Prostate gland (tissue), 2 donors: ENCODE measurements at regions not wholly inside any gene's neighbourhood (a gene's known extent, or its start where the extent isn't known, plus 50 kb on each side); places are given as distances from the start of the nearest gene placed in this dataset.

Experiments used
- POLR2A ChIP-seq: fragments of 450-650 bp; IDR thresholded peaks from one replicate; pipeline ENCODE4 v1.6.1; 2016; ENCODE audit warnings: antibody characterized with exemption, mild to moderate bottlenecking
- POLR2AphosphoS5 ChIP-seq: sonication (generic); formaldehyde crosslinking; IDR thresholded peaks from one replicate; pipeline ENCODE4 v1.6.1; 2017; ENCODE audit warnings: antibody characterized with exemption
- TF ChIP-seq, protein P1 (sequence below), 4 experiments: fragments of 200-600 bp in 2 of 4; fragments of 450-650 bp in 2 of 4; sonication (generic) in 2 of 4; IDR thresholded peaks; 1 replicate in 3 of 4; 2 replicates in 1 of 4; pipeline ENCODE4 v1.5.1; 2016 to 2019; ENCODE audit warnings: antibody characterized with exemption in 4 of 4, mild to moderate bottlenecking in 2 of 4, moderate library complexity in 2 of 4

DNA sequence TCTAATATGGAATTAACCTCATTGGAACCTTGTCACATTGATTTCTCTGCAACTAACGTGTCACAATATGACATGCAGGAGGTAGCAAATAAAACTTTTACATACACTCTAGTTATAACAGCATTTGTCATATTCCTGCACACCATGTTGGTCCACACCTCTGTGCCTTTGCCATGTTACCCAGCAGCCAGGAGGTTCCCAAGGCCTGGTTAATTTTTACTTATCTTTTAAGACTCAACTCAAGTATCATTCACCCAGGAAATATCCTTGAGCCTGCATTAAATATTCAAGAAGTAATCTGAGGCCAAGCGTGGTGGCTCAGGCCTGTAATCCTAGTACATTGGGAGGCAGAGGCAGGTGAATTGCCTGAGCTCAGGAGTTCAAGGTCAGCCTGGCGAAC, 447.2 kb upstream of the NR5A2 start:
- TF ChIP-seq, protein P1, sequence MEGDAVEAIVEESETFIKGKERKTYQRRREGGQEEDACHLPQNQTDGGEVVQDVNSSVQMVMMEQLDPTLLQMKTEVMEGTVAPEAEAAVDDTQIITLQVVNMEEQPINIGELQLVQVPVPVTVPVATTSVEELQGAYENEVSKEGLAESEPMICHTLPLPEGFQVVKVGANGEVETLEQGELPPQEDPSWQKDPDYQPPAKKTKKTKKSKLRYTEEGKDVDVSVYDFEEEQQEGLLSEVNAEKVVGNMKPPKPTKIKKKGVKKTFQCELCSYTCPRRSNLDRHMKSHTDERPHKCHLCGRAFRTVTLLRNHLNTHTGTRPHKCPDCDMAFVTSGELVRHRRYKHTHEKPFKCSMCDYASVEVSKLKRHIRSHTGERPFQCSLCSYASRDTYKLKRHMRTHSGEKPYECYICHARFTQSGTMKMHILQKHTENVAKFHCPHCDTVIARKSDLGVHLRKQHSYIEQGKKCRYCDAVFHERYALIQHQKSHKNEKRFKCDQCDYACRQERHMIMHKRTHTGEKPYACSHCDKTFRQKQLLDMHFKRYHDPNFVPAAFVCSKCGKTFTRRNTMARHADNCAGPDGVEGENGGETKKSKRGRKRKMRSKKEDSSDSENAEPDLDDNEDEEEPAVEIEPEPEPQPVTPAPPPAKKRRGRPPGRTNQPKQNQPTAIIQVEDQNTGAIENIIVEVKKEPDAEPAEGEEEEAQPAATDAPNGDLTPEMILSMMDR (IDR thresholded peaks at IDR 0.05), result no peak
- no peak for TF ChIP-seq POLR2A
- no peak for TF ChIP-seq POLR2AphosphoS5
